HEK293T (cell line): ENCODE measurements at regions not wholly inside any gene's neighbourhood (a gene's known extent, or its start where the extent isn't known, plus 50 kb on each side); places are given as distances from the start of the nearest gene placed in this dataset.
"Not testable (repeated sequence)": the region's sequence is repeated elsewhere in the genome, so short reads cannot be mapped to it uniquely, and the experiment has no call there.

Source experiments
- CTCF ChIA-PET: fragments of 350-600 bp; formaldehyde crosslinking; extraction: SDS; loops from one replicate; lab custom pipeline; 2021; ENCODE audit warnings: antibody characterized with exemption, inconsistent platforms; lab: Yijun Ruan, JAX
- POLR2A ChIA-PET: fragments of 350-600 bp; formaldehyde crosslinking; extraction: SDS; loops from one replicate; lab custom pipeline; 2020; ENCODE audit warnings: antibody characterized with exemption, inconsistent platforms; lab: Yijun Ruan, JAX
- DNase-seq: peaks from one replicate; pipeline ENCODE4 v3.0.0; 2012; ENCODE audit warnings: mixed read lengths; ENCODE audit errors: extremely low spot score
- ARNT ChIP-seq: fragments of 450-650 bp; IDR thresholded peaks from 2 replicates; pipeline ENCODE4 v1.6.1; 2017; ENCODE audit warnings: mild to moderate bottlenecking
- BHLHE40 ChIP-seq: fragments of 450-650 bp; IDR thresholded peaks from 2 replicates; pipeline ENCODE4 v1.6.1; 2016; ENCODE audit warnings: mild to moderate bottlenecking, moderate library complexity, borderline replicate concordance
- CTBP1 ChIP-seq: fragments of 450-650 bp; IDR thresholded peaks from 2 replicates; pipeline ENCODE4 v1.6.1; 2016; ENCODE audit warnings: borderline replicate concordance
- ELF4 ChIP-seq: fragments of 450-650 bp; IDR thresholded peaks from 2 replicates; pipeline ENCODE4 v1.6.1; 2017; ENCODE audit warnings: antibody characterized with exemption
- FOXA1 ChIP-seq: fragments of 450-650 bp; IDR thresholded peaks from 2 replicates; pipeline ENCODE4 v1.6.1; 2016; ENCODE audit warnings: mild to moderate bottlenecking
- FOXK2 ChIP-seq: fragments of 450-650 bp; IDR thresholded peaks from 2 replicates; pipeline ENCODE4 v1.6.1; 2016; ENCODE audit warnings: mild to moderate bottlenecking
- FOXM1 ChIP-seq: fragments of 450-650 bp; IDR thresholded peaks from 2 replicates; pipeline ENCODE4 v1.6.1; 2017; ENCODE audit warnings: mild to moderate bottlenecking, borderline replicate concordance
- HDGF ChIP-seq: fragments of 450-650 bp; IDR thresholded peaks from 2 replicates; pipeline ENCODE4 v1.6.1; 2017; ENCODE audit warnings: antibody characterized with exemption, borderline replicate concordance
- L3MBTL2 ChIP-seq: fragments of 450-650 bp; conservative IDR thresholded peaks from 2 replicates; pipeline ENCODE4 v1.6.1; 2016; ENCODE audit warnings: mild to moderate bottlenecking
- LEF1 ChIP-seq: fragments of 450-650 bp; IDR thresholded peaks from 2 replicates; pipeline ENCODE4 v1.6.1; 2017; ENCODE audit warnings: mild to moderate bottlenecking, borderline replicate concordance
- NFRKB ChIP-seq: fragments of 450-650 bp; IDR thresholded peaks from 2 replicates; pipeline ENCODE4 v1.6.1; 2016; ENCODE audit warnings: mild to moderate bottlenecking, moderate library complexity
- SP1 ChIP-seq: fragments of 450-650 bp; IDR thresholded peaks from 2 replicates; pipeline ENCODE4 v1.6.1; 2017
- SUZ12 ChIP-seq: fragments of 450-650 bp; IDR thresholded peaks from 2 replicates; pipeline ENCODE4 v1.6.1; 2016; ENCODE audit warnings: mild to moderate bottlenecking
- TARDBP ChIP-seq: fragments of 450-650 bp; IDR thresholded peaks from 2 replicates; pipeline ENCODE4 v1.6.1; 2016
- ZNF384 ChIP-seq: fragments of 450-650 bp; IDR thresholded peaks from 2 replicates; pipeline ENCODE4 v1.6.1; 2016
- TF ChIP-seq, protein P1 (sequence below): fragments of 450-650 bp; IDR thresholded peaks from 2 replicates; pipeline ENCODE4 v1.6.1; 2016

DNA sequence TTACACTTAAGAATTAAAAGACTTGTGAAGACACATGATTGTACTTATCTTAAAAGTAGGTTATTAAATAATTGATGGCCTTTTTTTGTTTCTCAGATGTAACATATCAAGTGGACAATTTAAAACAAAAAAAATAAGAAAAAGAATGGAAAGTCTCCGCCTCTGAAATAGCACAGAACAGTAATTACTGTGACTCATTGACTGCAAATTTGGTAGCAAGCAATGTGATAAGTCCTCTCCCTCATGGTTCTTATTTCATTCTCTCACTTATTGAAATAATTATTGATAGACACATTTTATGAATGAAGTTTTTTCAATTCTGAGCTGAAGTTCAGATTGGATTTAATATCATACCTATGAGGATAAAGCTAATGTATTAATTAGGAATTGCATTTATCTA, 717.9 kb upstream of the LUZP2 start:
- TF ChIP-seq ARNT, result no peak
- TF ChIP-seq LEF1, result no peak
- TF ChIP-seq FOXK2, result no peak
- TF ChIP-seq SUZ12, result no peak
- no peak for TF ChIP-seq NFRKB
- TF ChIP-seq HDGF, result no peak
- POLR2A ChIA-PET, result no interaction called here

DNA sequence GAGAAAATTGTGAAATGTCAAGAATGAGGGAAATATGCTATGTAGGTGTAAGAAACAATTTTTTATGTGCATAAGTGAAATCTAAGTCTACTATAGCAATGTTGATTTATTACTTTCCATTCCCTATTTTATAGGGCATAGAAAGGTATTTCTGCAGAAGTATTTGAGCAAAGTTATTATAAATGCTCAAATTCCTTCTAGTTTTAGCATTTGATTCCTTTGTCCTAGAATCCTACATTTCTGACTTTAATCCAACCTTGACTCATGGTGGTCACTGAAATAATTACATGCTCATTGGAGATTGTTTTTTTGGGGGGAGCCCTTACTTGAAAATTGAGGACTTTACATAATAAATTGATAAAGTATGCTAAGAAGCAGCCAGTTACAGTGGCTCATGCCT, 716.6 kb upstream of the LUZP2 start:
- CTCF ChIA-PET, result no interaction called here
- TF ChIP-seq BHLHE40 (no peak), L3MBTL2 (no peak), CTBP1 (no peak), HDGF (no peak), LEF1 (no peak), FOXK2 (no peak), FOXA1 (no peak), ZNF384 (no peak)
- TF ChIP-seq, protein P1, sequence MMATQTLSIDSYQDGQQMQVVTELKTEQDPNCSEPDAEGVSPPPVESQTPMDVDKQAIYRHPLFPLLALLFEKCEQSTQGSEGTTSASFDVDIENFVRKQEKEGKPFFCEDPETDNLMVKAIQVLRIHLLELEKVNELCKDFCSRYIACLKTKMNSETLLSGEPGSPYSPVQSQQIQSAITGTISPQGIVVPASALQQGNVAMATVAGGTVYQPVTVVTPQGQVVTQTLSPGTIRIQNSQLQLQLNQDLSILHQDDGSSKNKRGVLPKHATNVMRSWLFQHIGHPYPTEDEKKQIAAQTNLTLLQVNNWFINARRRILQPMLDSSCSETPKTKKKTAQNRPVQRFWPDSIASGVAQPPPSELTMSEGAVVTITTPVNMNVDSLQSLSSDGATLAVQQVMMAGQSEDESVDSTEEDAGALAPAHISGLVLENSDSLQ, result no peak

More for the DNA sequence above, 717.9 kb upstream of the LUZP2 start:
- CTCF ChIA-PET, result no interaction called here
- DNase-seq, result no peak

DNA sequence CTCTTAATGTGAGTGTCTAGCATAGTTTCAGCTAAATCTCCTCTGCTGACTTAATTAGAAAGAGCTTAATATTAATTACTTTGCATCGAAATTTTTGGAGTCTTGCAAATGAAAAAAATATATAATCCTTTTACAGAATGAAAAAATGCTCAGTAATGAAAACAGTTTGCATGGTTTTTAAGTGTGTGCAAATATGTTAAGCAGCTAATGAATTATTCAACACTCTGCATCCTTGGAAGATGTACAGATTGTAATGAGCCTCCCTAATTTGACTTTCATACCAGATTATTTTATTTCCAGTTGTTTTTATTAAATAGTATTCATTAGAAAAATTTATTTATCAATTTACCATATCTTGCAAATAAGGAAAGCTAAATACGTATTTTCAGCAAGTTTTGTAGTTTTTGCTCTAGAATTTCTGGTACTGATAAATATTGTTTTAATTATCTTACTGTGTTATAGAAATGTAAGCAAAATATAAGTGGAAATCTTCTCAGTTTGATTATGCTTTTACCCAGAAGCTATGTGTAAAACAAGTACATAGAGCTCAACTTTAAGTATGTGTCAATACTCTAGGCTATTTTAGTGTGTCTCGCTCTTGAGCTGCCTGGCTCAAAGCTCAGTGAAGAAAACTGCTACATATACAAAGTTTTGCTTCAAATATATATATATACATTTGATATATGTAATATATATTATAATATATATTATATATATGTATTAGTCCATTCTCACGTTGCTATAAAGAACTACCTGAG, 714.9 kb upstream of the LUZP2 start:
- POLR2A ChIA-PET, result no interaction called here
- CTCF ChIA-PET, result no interaction called here
- TF ChIP-seq SUZ12, result no peak
- TF ChIP-seq ARNT, result no peak
- no peak for TF ChIP-seq L3MBTL2
- TF ChIP-seq NFRKB, result no peak
- TF ChIP-seq ELF4, result no peak
- TF ChIP-seq, protein P1, result no peak
- TF ChIP-seq LEF1, result no peak
- no peak for TF ChIP-seq FOXA1
- DNase-seq, result no peak

More for the DNA sequence above, 716.6 kb upstream of the LUZP2 start:
- POLR2A ChIA-PET, result no interaction called here
- DNase-seq, result no peak

DNA sequence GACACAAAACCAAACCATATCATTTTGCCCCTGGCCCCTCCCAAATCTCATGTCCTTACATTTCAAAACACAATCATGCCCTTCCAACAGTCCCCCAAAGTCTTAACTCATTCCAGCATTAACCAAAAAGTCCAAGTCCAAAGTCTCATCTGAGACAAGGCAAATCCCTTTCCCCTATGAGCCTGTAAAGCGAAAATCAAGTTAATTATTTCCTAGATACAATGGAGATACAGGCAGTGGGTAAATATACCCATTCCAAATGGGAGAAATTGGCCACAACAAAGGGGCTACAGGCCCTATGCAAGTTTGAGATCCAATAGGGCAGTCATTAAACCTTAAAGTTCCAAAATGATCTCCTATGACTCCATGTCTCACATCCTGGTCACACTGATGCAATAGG, 709.9 kb upstream of the LUZP2 start:
- POLR2A ChIA-PET, result not testable (repeated sequence)

DNA sequence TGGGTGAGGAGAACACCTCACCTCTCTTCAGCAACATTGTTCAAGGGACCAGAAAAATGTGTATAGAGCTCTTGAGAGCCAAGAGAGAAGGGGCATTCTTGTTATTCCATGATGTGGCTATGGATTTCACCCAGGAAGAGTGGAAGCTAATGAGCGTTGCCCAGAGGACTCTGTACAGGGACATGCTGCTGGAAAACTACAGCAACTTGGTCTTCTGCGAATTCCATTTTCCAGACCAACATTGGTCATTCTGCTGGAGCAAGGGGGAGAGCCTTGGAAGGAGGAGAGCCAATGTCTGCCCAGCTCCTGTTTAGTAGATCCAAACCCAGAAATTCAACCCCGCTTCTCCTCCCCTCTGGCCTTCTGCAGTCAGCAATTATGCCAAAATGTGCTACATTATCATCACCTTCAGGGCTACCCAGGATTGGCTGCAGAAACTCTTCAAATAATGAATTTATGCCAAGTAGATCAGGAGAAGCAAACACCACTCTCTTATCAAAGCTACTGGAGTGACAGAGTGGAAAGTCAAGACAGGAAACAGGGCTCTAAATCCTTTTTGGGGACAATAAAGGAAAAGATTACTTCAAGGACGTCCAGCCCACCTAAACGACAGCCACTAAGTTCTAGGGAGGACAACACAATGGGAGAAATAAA, 707.5 kb upstream of the LUZP2 start:
- ChIA-PET POLR2A (no interaction called here), CTCF (no interaction called here)
- TF ChIP-seq FOXA1 (no peak), ZNF384 (no peak), CTBP1 (no peak), HDGF (no peak), FOXK2 (no peak), LEF1 (no peak), TARDBP (no peak), NFRKB (no peak), SUZ12 (no peak), ELF4 (no peak), BHLHE40 (no peak), ARNT (no peak), SP1 (no peak)
- TF ChIP-seq, protein P1, result no peak
- no peak for DNase-seq

More for the DNA sequence above, 709.9 kb upstream of the LUZP2 start:
- CTCF ChIA-PET, DNase-seq: not testable (repeated sequence)

DNA sequence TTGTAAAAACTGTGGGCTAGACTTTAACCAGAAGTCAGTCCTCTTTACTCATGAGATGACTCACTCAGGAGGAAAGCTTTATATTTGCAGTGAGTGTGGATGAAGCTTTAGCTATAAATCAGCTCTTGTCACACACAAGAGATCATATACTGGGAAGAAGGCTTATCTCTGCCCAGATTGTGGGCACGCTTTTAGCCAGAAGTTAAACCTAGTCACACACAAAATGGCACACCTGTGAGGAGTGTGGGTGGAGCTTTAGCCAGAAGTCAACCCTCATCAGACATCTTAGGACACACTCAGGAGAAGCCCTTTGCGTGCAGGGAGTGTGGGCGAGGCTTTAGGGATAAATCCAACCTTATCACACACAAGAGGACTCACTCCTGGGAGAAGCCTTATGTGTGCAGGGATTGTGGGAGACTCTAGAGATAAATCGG, 706.9 kb upstream of the LUZP2 start:
- ChIA-PET CTCF (no interaction called here), POLR2A (no interaction called here)
- DNase-seq, result no peak
- TF ChIP-seq ZNF384, result no peak
- TF ChIP-seq FOXM1, result no peak
- no peak for TF ChIP-seq FOXK2
- TF ChIP-seq ARNT, result no peak
- TF ChIP-seq SUZ12, result no peak
- TF ChIP-seq, protein P1, result no peak
- no peak for TF ChIP-seq NFRKB
- no peak for TF ChIP-seq HDGF
- no peak for TF ChIP-seq ELF4
- no peak for TF ChIP-seq FOXA1
- no peak for TF ChIP-seq LEF1
- TF ChIP-seq BHLHE40, result no peak
- TF ChIP-seq CTBP1, result no peak
- no peak for TF ChIP-seq TARDBP
- TF ChIP-seq L3MBTL2, result no peak
